ENCODE measurements at regions not wholly inside any gene's neighbourhood (a gene's known extent, or its start where the extent isn't known, plus 50 kb on each side); places are given as distances from the start of the nearest gene placed in this dataset.

DNA sequence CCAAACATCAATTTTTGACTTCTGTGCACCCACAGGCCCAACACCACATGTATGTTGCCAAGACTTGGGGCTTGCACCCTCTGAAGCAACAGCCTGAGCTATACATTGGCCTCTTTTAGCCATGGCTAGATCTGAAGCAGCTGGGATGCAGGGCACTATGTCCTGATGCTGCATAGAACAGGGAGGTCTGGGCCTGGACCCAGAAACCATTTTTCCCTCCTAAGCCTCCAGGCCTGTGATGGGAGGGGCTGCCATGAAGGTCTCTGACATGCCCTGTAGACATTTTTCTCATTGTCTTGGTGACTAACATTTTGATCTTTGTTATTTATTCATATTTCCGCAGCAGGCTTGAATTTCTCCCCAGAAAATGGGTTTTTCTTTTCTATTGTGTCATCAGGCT lies 330.0 kb downstream of the PYDC2 start:
- H3K27me3 ChIP-seq: no peaks in the 10 kb centered on the region
- no peak overlapping the region for H3K4me3 ChIP-seq
- H3K9me3 ChIP-seq (replicated peaks in 1 of 3): peaks cover 0 to 9% (median 0%) of the 10 kb centered on the region in 3 donors
- H3K27ac ChIP-seq: no peak overlapping the region
- intact Hi-C loops (cut with DNase I): no loop called here
- H3K4me1 ChIP-seq (replicated peaks in 1 of 2): no peaks in the 10 kb centered on the region
- no peaks in the 10 kb centered on the region for H3K36me3 ChIP-seq (replicated peaks in 1 of 2)
- WGBS, 4 donors: 89 to 100% (median 94%) methylated on average over 1 of the region's 1 CpG
- DNase-seq: no peak
- no peak for TF ChIP-seq POLR2A (IDR thresholded peaks at IDR 0.05)
- TF ChIP-seq, protein P1, sequence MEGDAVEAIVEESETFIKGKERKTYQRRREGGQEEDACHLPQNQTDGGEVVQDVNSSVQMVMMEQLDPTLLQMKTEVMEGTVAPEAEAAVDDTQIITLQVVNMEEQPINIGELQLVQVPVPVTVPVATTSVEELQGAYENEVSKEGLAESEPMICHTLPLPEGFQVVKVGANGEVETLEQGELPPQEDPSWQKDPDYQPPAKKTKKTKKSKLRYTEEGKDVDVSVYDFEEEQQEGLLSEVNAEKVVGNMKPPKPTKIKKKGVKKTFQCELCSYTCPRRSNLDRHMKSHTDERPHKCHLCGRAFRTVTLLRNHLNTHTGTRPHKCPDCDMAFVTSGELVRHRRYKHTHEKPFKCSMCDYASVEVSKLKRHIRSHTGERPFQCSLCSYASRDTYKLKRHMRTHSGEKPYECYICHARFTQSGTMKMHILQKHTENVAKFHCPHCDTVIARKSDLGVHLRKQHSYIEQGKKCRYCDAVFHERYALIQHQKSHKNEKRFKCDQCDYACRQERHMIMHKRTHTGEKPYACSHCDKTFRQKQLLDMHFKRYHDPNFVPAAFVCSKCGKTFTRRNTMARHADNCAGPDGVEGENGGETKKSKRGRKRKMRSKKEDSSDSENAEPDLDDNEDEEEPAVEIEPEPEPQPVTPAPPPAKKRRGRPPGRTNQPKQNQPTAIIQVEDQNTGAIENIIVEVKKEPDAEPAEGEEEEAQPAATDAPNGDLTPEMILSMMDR (IDR thresholded peaks at IDR 0.05): no peak

DNA sequence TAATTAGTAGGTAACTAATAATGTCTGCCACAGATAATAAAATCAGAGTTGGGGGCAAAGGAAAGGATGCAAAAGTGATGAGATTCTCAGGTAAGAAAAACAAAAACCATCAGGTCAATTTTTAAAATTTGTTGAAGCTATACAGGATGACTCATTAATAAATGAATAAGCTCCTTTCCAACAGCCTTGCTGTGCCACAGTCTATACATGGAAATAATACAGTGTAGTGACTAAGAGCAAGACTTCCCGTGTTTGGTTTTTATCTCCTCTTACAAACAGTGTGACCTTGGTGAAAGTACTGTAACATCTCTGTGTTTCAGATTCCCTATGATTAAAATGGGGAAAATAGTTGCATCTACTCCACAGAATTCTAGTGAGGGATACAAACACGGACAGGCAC lies 331.6 kb downstream of the PYDC2 start:
- Histone ChIP-seq H3K36me3 (replicated peaks in 1 of 2) (no peaks in the 10 kb centered on the region), H3K4me1 (replicated peaks in 1 of 2) (no peaks in the 10 kb centered on the region), H3K4me3 (no peak overlapping the region), H3K27ac (no peak overlapping the region), H3K27me3 (no peaks in the 10 kb centered on the region), H3K9me3 (replicated peaks in 1 of 3) (peaks cover 0 to 9% (median 0%) of the 10 kb centered on the region in 3 donors)
- intact Hi-C loops (cut with DNase I): no loop called here
- WGBS, 4 donors: 38 to 47% (median 41%) methylated on average over 2 of the region's 2 CpGs
- no peak for DNase-seq
- TF ChIP-seq, protein P1 (IDR thresholded peaks at IDR 0.05): no peak
- no peak for TF ChIP-seq POLR2A (IDR thresholded peaks at IDR 0.05)

DNA sequence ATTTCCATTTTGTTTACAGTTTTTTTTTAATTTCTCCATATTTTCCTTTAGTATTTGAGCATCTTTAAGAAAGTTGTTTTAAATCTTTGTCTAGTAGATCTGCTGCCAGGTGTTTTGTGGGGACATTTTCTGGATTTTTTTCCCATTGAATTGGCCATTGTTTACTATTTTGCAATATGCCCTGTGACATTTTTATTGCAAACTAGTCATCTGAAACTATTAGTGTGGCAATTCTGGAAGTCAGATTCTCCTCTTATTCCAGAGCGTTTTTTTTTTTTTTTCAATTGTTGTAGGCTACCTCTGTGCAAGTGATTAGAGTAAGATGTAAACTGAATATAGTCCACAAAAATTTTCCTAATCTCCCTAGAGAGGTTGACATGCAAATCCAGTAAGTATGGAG lies 334.2 kb downstream of the PYDC2 start:
- Histone ChIP-seq H3K27me3 (no peaks in the 10 kb centered on the region), H3K36me3 (replicated peaks in 1 of 2) (no peaks in the 10 kb centered on the region), H3K4me3 (no peak overlapping the region), H3K4me1 (replicated peaks in 1 of 2) (no peaks in the 10 kb centered on the region), H3K27ac (no peak overlapping the region), H3K9me3 (replicated peaks in 1 of 3) (peaks cover 0 to 9% (median 0%) of the 10 kb centered on the region in 3 donors)
- TF ChIP-seq, protein P1 (IDR thresholded peaks at IDR 0.05): no peak
- no peak for TF ChIP-seq POLR2A (IDR thresholded peaks at IDR 0.05)
- DNase-seq: no peak
- intact Hi-C loops (cut with DNase I): no loop called here
- 68 to 84% (median 79%) methylated on average over 1 of the region's 1 CpG for WGBS, 4 donors

DNA sequence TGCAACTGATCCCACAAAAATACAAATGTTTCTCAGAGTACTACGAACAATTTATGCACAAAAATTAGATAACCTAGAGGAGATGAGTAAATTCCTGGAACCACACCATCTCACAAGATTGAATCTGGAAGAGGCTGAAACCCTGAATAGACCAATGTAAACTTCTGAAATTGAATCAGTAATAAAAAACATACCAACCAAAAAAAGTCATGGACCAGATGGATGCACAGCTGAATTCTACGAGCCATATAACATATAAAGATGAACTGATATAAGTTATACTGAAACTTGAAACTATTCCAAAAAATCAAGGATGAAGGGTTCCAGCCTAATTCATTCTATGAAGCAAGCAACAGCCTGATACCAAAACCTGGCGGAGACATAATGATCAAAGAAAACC lies 336.3 kb downstream of the PYDC2 start:
- no peak overlapping the region for H3K27ac ChIP-seq
- H3K4me1 ChIP-seq (replicated peaks in 1 of 2): no peaks in the 10 kb centered on the region
- TF ChIP-seq, protein P1 (IDR thresholded peaks at IDR 0.05): no peak
- no peak for TF ChIP-seq POLR2A (IDR thresholded peaks at IDR 0.05)
- no peak for DNase-seq
- H3K4me3 ChIP-seq: no peak overlapping the region
- intact Hi-C loops (cut with DNase I): no loop called here
- no peaks in the 10 kb centered on the region for H3K27me3 ChIP-seq
- no peaks in the 10 kb centered on the region for H3K36me3 ChIP-seq (replicated peaks in 1 of 2)
- WGBS, 4 donors: 91 to 94% (median 93%) methylated on average over 3 of the region's 3 CpGs
- H3K9me3 ChIP-seq (replicated peaks in 1 of 3): peaks cover 0 to 9% (median 0%) of the 10 kb centered on the region in 3 donors

All from adrenal gland (tissue), 9 donors.